BJ (cell line): ENCODE measurements at regions not wholly inside any gene's neighbourhood (a gene's known extent, or its start where the extent isn't known, plus 50 kb on each side); places are given as distances from the start of the nearest gene placed in this dataset.
A peak's percentile ranks its signal among the peaks of the same experiment; 100 is the strongest.

ENCODE experiments used
- CTCF ChIA-PET: fragments of 350-600 bp; formaldehyde crosslinking; extraction: SDS; loops from one replicate; lab custom pipeline; 2021; ENCODE audit warnings: antibody characterized with exemption, inconsistent platforms; lab: Yijun Ruan, JAX
- POLR2A ChIA-PET: fragments of 300-600 bp; sonication (Branson Sonifier 250); formaldehyde crosslinking; extraction: SDS; loops from one replicate; lab custom pipeline; 2021; ENCODE audit warnings: antibody characterized with exemption; lab: Charles Lee
- DNase-seq: peaks from one replicate; pipeline ENCODE4 v3.0.0-alpha.2; 2011; ENCODE audit warnings: low read depth
- H3K27me3 ChIP-seq: 2 replicates; pipeline ENCODE4 v1.6.0; 2011; ENCODE audit warnings: low read length; ENCODE audit not compliant: control insufficient read depth, insufficient read depth
- H3K36me3 ChIP-seq: 2 replicates; pipeline ENCODE4 v1.5.1; 2011; ENCODE audit warnings: low read length; ENCODE audit not compliant: control insufficient read depth, insufficient read depth
- H3K4me3 ChIP-seq: 2 replicates; pipeline ENCODE4 v1.5.1; 2011; ENCODE audit warnings: low read depth, mild to moderate bottlenecking, control low read depth, low read length
- TF ChIP-seq, protein P1 (sequence below): IDR thresholded peaks from 2 replicates; pipeline ENCODE4 v1.5.1; 2011; ENCODE audit warnings: low read depth, mild to moderate bottlenecking, control low read depth, inconsistent platforms, low read length, moderate library complexity; ENCODE audit not compliant: insufficient read depth

DNA sequence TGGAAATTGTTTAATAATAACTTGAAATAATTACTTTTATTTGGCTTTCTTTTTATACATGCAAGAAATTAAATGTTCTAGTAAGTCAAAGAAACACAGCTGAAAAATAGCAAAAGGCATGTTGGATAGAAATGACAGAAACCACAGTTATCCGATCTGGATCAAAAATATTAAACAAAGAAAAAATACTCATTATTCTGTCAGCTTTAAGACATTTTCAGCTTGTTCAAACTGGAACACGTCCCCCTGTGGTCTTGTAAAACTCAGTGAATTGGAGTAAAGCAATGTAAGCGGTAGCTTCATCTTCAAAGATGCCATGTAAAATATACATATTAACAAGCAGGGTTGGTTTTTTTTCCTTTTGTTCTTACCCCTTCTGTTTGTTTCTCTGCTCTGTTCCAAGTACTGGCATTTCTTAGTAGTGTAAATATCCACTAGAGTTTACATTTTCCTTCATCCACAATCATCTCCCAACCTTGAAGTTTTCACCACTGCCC, 223.4 kb downstream of the IGSF11 start:
- CTCF ChIA-PET: no interaction called here

GRCh38 chr3:118813472-118813871, 221.2 kb downstream of the IGSF11 start:
- Histone ChIP-seq H3K36me3 (no peaks in the 10 kb centered on the region), H3K4me3 (no peak overlapping the region), H3K27me3 (no peaks in the 10 kb centered on the region)
- ChIA-PET CTCF (no interaction called here), POLR2A (no interaction called here)
- TF ChIP-seq, protein P1, sequence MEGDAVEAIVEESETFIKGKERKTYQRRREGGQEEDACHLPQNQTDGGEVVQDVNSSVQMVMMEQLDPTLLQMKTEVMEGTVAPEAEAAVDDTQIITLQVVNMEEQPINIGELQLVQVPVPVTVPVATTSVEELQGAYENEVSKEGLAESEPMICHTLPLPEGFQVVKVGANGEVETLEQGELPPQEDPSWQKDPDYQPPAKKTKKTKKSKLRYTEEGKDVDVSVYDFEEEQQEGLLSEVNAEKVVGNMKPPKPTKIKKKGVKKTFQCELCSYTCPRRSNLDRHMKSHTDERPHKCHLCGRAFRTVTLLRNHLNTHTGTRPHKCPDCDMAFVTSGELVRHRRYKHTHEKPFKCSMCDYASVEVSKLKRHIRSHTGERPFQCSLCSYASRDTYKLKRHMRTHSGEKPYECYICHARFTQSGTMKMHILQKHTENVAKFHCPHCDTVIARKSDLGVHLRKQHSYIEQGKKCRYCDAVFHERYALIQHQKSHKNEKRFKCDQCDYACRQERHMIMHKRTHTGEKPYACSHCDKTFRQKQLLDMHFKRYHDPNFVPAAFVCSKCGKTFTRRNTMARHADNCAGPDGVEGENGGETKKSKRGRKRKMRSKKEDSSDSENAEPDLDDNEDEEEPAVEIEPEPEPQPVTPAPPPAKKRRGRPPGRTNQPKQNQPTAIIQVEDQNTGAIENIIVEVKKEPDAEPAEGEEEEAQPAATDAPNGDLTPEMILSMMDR: no peak
- no peak for DNase-seq

More for the DNA sequence above, 223.4 kb downstream of the IGSF11 start:
- Histone ChIP-seq H3K27me3 (no peaks in the 10 kb centered on the region), H3K4me3 (no peak overlapping the region), H3K36me3 (no peaks in the 10 kb centered on the region)
- no peak for DNase-seq
- TF ChIP-seq, protein P1: no peak
- POLR2A ChIA-PET: no interaction called here

GRCh38 chr3:118817748-118818165, 216.9 kb downstream of the IGSF11 start:
- ChIA-PET CTCF (interaction anchor here (0.7 to 1.6 kb wide), 2 partner anchors 17 to 1799 kb away, joined by 3 read pairs; no protein-coding TSS in a partner anchor), POLR2A (no interaction called here)
- no peak for DNase-seq
- Histone ChIP-seq H3K4me3 (no peak overlapping the region), H3K27me3 (no peaks in the 10 kb centered on the region), H3K36me3 (no peaks in the 10 kb centered on the region)
- TF ChIP-seq, protein P1: peak; percentile 83

- TF ChIP-seq, protein P1: no peak
- DNase-seq: peak; percentile 9
- ChIA-PET CTCF (interaction anchor here (0.6 to 1.2 kb wide), 4 partner anchors 9 to 548 kb away, joined by 3 to 5 read pairs (median 4); no protein-coding TSS in a partner anchor), POLR2A (no interaction called here)
- no peaks in the 10 kb centered on the region for H3K27me3 ChIP-seq
- no peaks in the 10 kb centered on the region for H3K36me3 ChIP-seq
- no peak overlapping the region for H3K4me3 ChIP-seq
These were observed 216.3 kb downstream of the IGSF11 start for GRCh38 chr3:118818386-118818785.

DNA sequence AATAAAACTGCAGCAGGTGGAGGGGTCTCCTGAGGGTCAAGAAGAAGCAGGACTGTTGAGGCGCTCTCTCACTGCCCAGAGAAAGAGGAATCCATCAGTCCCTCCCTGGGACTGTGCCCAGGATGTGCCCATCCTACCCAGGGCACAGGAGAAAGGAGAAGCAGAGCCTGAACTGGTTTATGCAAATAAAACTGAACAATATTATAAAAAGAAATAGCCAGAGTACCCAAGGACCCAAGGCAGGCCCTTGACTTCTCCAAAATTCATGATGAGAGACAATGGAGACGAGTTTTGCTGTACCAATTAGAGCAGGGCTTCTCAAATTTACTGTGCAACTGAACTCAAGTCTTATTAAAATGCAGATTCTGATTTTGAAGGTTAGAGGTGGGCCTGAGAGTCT, 211.0 kb downstream of the IGSF11 start:
- DNase-seq: no peak
- CTCF ChIA-PET: no interaction called here
- POLR2A ChIA-PET: no interaction called here
- no peaks in the 10 kb centered on the region for H3K36me3 ChIP-seq
- TF ChIP-seq, protein P1: no peak
- no peaks in the 10 kb centered on the region for H3K27me3 ChIP-seq
- H3K4me3 ChIP-seq: no peak overlapping the region
